Fibroblast of lung (primary cell): ENCODE measurements at regions not wholly inside any gene's neighbourhood (a gene's known extent, or its start where the extent isn't known, plus 50 kb on each side); places are given as distances from the start of the nearest gene placed in this dataset.
"Not testable (repeated sequence)": the region's sequence is repeated elsewhere in the genome, so short reads cannot be mapped to it uniquely, and the experiment has no call there.

Source experiments
- DNase-seq, 2 donors: peaks; one replicate each; pipeline versions ENCODE4 v3.0.0 to v3.0.0-alpha.2; 2010; ENCODE audit warnings: low read depth in 2 of 2
- H2AFZ ChIP-seq: 2 replicates; pipeline ENCODE4 v1.5.1; 2012; ENCODE audit warnings: low read length, control low read depth, inconsistent platforms
- H3K27ac ChIP-seq: 2 replicates; pipeline ENCODE4 v1.5.1; 2011; ENCODE audit warnings: low read length, control low read depth; ENCODE audit not compliant: insufficient read depth
- H3K27me3 ChIP-seq: 2 replicates; pipeline ENCODE4 v1.5.1; 2011; ENCODE audit warnings: mild to moderate bottlenecking, low read length; ENCODE audit not compliant: control insufficient read depth, insufficient read depth
- H3K36me3 ChIP-seq: 2 replicates; pipeline ENCODE4 v1.5.1; 2011; ENCODE audit warnings: low read length; ENCODE audit not compliant: control insufficient read depth, insufficient read depth
- H3K4me1 ChIP-seq: 2 replicates; pipeline ENCODE4 v1.5.1; 2011; ENCODE audit warnings: low read length; ENCODE audit not compliant: control insufficient read depth, insufficient read depth; ENCODE audit errors: extremely low read depth
- H3K4me2 ChIP-seq: 2 replicates; pipeline ENCODE4 v1.5.1; 2011; ENCODE audit warnings: low read length, control low read depth; ENCODE audit not compliant: insufficient read depth; ENCODE audit errors: extremely low read depth
- H3K4me3 ChIP-seq, 4 experiments: fragments of 200-600 bp in 1 of 4; sonication (generic) in 1 of 4; replicated peaks in 1 of 4; 2 replicates each; pipeline ENCODE4 v1.5.1; 2011 to 2016; ENCODE audit warnings: low read length in 4 of 4, low read depth in 3 of 4, mild to moderate bottlenecking in 3 of 4, control low read depth in 2 of 4, inconsistent platforms in 1 of 4, mixed read lengths in 1 of 4; ENCODE audit not compliant: insufficient read depth in 1 of 4; ENCODE audit errors: control extremely low read depth in 1 of 4
- H3K79me2 ChIP-seq: 2 replicates; pipeline ENCODE4 v1.5.1; 2012; ENCODE audit warnings: mild to moderate bottlenecking, low read length, inconsistent platforms; ENCODE audit not compliant: control insufficient read depth, insufficient read depth
- H3K9ac ChIP-seq: 2 replicates; pipeline ENCODE4 v1.5.1; 2011; ENCODE audit warnings: mild to moderate bottlenecking, low read length, control low read depth; ENCODE audit not compliant: insufficient read depth
- H3K9me3 ChIP-seq: 2 replicates; pipeline ENCODE4 v1.5.1; 2012; ENCODE audit warnings: low read depth, low read length; ENCODE audit not compliant: control insufficient read depth, insufficient read depth
- H4K20me1 ChIP-seq: 2 replicates; pipeline ENCODE4 v1.5.1; 2011; ENCODE audit warnings: low read length; ENCODE audit not compliant: control insufficient read depth, insufficient read depth; ENCODE audit errors: extremely low read depth
- CTCF ChIP-seq, 2 donors: IDR thresholded peaks in 1 of 2; conservative IDR thresholded peaks in 1 of 2; 1 replicate in 1 of 2; 2 replicates in 1 of 2; pipeline ENCODE4 v1.5.1; 2011 to 2012; ENCODE audit warnings: low read length in 2 of 2, control low read depth in 1 of 2, inconsistent platforms in 1 of 2, low read depth in 1 of 2, mild to moderate bottlenecking in 1 of 2
- EZH2 ChIP-seq: IDR thresholded peaks from 2 replicates; pipeline ENCODE4 v1.5.1; 2012; ENCODE audit warnings: low read length, control low read depth, mild to moderate bottlenecking; ENCODE audit errors: missing control alignments

DNA sequence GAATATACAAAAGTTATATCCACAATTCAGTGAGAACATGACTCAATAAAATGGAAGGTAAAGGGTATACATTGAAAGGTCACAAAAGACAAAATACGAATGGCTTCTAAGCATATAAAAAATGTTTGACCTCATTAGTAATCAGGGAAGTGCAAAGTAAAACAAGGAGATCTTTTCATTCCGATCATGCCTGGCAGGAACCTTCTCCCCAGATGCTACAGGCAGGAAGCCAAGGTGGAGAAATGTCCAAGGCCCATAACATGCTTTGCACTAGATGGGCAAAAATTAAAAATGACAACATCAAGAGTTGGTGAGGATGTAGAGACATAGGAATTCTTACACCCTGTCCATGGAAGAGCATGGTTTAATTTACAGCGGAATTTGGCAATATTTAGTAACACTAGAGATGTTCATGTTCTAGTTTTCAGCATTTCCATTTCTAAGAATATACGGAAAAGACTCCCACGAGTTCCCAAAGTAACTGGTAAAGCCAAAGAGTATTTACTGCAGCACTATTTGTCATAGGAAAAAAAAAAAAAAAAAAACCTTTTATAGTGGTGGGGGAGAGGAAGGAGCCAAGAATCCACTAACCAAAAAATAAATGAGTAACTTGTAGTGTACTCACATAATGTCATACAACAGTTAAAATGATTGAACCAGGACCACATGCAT lies 184.5 kb upstream of the KAZN start:
- Histone ChIP-seq H3K4me2 (no peak overlapping the region), H3K36me3 (no peaks in the 10 kb centered on the region), H3K27ac (no peak overlapping the region), H3K4me3 (no peak overlapping the region), H3K9me3 (no peaks in the 10 kb centered on the region), H3K9ac (no peak overlapping the region), H3K79me2 (no peaks in the 10 kb centered on the region), H2AFZ (no peak overlapping the region), H3K27me3 (no peaks in the 10 kb centered on the region), H4K20me1 (no peaks in the 10 kb centered on the region), H3K4me1 (no peaks in the 10 kb centered on the region)
- TF ChIP-seq EZH2: no peak
- TF ChIP-seq CTCF (conservative IDR thresholded peaks at IDR 0.05 in 1 of 2, IDR thresholded peaks at IDR 0.05 in 1 of 2; ENCODE audit: low read depth in 1 of 2, low read length in 2 of 2): no peak
- peak; percentile 16 to 81 for DNase-seq

DNA sequence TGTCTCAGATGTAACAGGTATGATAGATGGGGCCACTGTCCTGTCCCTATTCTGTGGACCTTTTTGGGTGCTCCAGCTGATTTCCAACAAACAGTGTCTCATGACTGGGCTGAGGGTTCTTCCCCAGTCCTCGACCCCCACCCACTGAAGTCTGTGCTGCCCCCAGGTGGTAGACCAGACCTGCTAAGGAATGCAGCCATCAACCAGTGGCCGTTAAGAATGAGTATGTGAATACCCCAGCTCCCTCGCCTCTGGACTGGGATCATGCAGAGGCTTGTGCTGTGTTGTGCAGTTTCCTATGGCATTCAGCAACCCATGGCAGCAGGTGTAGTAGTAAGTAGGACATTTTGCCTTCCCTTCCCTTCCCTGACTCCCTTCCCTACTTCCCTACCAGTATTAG lies 183.1 kb upstream of the KAZN start:
- no peaks in the 10 kb centered on the region for H3K36me3 ChIP-seq
- H4K20me1 ChIP-seq: no peaks in the 10 kb centered on the region
- TF ChIP-seq EZH2 (no peak), CTCF (conservative IDR thresholded peaks at IDR 0.05 in 1 of 2, IDR thresholded peaks at IDR 0.05 in 1 of 2; ENCODE audit: low read depth in 1 of 2, low read length in 2 of 2) (no peak)
- no peaks in the 10 kb centered on the region for H3K27me3 ChIP-seq
- no peak overlapping the region for H3K27ac ChIP-seq
- no peak overlapping the region for H3K4me3 ChIP-seq
- no peaks in the 10 kb centered on the region for H3K9me3 ChIP-seq
- no peak overlapping the region for H3K9ac ChIP-seq
- no peak overlapping the region for H3K4me2 ChIP-seq
- no peaks in the 10 kb centered on the region for H3K4me1 ChIP-seq
- H2AFZ ChIP-seq: no peak overlapping the region
- H3K79me2 ChIP-seq: no peaks in the 10 kb centered on the region
- DNase-seq: no peak

DNA sequence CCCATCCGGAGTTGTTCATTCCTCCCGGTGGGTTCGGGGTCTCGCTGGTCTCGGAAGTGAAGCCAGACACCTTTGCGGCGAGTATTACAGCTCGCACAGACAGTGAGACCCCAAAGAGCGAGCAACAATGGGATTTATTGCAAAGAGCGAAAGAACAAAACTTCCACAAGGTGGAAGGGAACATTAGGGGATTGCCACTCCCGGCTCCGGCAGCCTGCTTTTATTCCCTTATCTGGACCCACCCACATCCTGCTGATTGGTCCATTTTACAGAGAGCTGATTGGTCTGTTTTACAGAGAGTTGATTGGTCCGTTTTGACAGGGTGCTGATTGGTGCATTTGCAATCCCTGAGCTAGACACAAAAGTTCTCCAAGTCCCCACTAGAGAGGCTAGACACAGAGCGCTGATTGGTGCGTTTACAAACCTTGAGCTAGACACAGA lies 178.7 kb upstream of the KAZN start:
- not testable (repeated sequence) for H3K27ac ChIP-seq, H3K4me3 ChIP-seq, H3K27me3 ChIP-seq, H3K79me2 ChIP-seq, H3K4me1 ChIP-seq, H3K9me3 ChIP-seq, H3K9ac ChIP-seq, H3K4me2 ChIP-seq, H4K20me1 ChIP-seq, H2AFZ ChIP-seq, H3K36me3 ChIP-seq, DNase-seq
